Body of pancreas (tissue), 4 donors: ENCODE measurements at regions not wholly inside any gene's neighbourhood (a gene's known extent, or its start where the extent isn't known, plus 50 kb on each side); places are given as distances from the start of the nearest gene placed in this dataset.

Experiments
- POLR2A ChIP-seq, 3 donors: fragments of 450-650 bp; IDR thresholded peaks; one replicate each; pipeline ENCODE4 v1.6.1; 2016; ENCODE audit warnings: antibody characterized with exemption in 3 of 3, mild to moderate bottlenecking in 2 of 3
- TF ChIP-seq, protein P1 (sequence below), 7 experiments: fragments of 450-650 bp in 4 of 7; fragments of 200-600 bp in 3 of 7; sonication (generic) in 3 of 7; IDR thresholded peaks; one replicate each; pipeline ENCODE4 v1.5.1; 2016 to 2019; ENCODE audit warnings: antibody characterized with exemption in 7 of 7

DNA sequence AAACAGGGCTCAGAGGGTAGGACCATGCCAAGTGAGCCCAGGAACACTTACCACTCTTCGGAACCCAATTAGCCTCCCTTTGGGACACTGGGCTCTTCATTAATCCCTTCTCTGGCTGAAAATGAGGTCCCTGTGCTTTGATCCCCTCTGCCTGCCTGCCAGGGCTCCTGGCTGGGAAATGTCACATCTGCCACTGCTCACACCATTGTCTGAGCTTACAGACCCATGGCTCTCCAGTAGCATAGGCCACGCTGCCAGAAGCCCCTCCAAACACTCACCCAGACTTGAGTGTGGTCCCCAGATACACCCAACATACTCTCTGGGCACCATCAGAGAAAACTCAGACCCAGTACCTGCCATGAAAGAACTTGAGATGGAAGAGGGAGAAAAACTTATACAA is 287.3 kb downstream of the XXYLT1 start:
- no peak for TF ChIP-seq POLR2A (IDR thresholded peaks at IDR 0.05)
- TF ChIP-seq, protein P1, sequence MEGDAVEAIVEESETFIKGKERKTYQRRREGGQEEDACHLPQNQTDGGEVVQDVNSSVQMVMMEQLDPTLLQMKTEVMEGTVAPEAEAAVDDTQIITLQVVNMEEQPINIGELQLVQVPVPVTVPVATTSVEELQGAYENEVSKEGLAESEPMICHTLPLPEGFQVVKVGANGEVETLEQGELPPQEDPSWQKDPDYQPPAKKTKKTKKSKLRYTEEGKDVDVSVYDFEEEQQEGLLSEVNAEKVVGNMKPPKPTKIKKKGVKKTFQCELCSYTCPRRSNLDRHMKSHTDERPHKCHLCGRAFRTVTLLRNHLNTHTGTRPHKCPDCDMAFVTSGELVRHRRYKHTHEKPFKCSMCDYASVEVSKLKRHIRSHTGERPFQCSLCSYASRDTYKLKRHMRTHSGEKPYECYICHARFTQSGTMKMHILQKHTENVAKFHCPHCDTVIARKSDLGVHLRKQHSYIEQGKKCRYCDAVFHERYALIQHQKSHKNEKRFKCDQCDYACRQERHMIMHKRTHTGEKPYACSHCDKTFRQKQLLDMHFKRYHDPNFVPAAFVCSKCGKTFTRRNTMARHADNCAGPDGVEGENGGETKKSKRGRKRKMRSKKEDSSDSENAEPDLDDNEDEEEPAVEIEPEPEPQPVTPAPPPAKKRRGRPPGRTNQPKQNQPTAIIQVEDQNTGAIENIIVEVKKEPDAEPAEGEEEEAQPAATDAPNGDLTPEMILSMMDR (IDR thresholded peaks at IDR 0.05), result no peak
